ENCODE measurements at regions not wholly inside any gene's neighbourhood (a gene's known extent, or its start where the extent isn't known, plus 50 kb on each side); places are given as distances from the start of the nearest gene placed in this dataset.

DNA sequence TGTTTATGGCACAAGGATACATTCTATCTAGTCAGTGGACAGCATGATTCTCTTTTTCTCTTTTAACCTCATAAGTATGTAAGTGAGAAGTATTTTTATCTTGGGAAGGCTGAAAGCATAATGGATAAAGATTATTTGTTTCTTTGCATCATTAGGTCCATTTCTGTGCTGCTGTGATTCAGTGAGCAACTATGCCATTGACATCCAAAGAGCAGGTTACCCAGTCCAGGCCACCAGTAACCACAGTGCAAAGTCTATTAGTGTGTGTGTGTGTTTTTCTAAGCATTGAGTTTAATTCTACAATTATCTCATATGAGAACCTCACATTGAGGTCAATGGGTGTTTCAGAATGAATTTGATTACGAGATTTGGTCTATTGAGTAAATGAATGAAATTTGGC, 158.8 kb upstream of the DACH1 start:
- no peak for TF ChIP-seq POLR2A (IDR thresholded peaks at IDR 0.05; ENCODE audit: extremely low read depth, insufficient read length)
- TF ChIP-seq CTCF (IDR thresholded peaks at IDR 0.05; ENCODE audit: low read depth, low read length), result no peak
- TF ChIP-seq, protein P1, sequence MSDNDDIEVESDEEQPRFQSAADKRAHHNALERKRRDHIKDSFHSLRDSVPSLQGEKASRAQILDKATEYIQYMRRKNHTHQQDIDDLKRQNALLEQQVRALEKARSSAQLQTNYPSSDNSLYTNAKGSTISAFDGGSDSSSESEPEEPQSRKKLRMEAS (IDR thresholded peaks at IDR 0.05; ENCODE audit: low read depth, low read length), result no peak
- TF ChIP-seq MYC (IDR thresholded peaks at IDR 0.05; ENCODE audit: low read depth, low read length), result no peak
- no peak for DNase-seq (ENCODE audit: low read depth)

DNA sequence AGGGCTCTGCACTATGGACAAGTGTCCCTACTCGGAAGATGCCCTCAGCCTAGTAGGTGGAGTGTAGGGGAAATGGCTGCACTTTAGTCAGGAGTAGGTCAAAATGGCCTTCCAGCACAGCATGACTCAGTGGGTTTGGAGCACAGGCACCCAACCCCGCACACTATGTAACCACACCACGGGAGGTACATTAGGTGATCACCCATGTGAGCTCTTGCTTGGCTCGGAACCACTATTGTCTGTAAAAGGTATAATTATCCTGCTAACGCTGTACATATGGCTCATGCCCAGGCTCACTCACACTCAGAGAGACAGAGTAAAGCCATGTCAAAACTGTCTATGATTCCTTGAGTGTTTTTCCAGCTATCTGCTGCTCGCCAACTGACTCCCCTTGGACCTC, 156.9 kb upstream of the DACH1 start:
- no peak overlapping the region for H3K4me3 ChIP-seq (ENCODE audit: low read depth, low read length)
- no peak for DNase-seq (ENCODE audit: low read depth)
- TF ChIP-seq POLR2A (IDR thresholded peaks at IDR 0.05; ENCODE audit: extremely low read depth, insufficient read length) (no peak), CTCF (IDR thresholded peaks at IDR 0.05; ENCODE audit: low read depth, low read length) (no peak), MYC (IDR thresholded peaks at IDR 0.05; ENCODE audit: low read depth, low read length) (no peak)
- TF ChIP-seq, protein P1 (IDR thresholded peaks at IDR 0.05; ENCODE audit: low read depth, low read length), result no peak

More for the DNA sequence above, 158.8 kb upstream of the DACH1 start:
- no peak overlapping the region for H3K4me3 ChIP-seq (ENCODE audit: low read depth, low read length)

DNA sequence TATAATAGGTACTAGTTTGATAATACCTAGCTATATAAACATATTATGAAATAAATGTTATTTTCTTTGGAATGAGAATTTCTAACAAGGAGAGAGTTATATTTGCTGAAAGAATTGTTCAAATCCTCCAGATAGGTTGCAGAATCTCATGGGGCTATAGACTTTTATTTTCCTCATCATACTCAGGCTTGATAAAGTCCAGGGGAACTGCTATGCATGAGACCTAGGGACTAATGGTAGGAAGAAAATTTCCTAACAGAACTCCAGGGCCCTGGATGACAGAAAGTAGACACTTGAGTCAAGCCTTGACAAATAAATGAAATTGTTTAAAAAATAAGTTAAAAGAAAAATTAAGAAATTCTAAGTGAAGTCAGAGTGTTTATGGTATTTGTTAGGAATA, 138.5 kb upstream of the DACH1 start:
- TF ChIP-seq CTCF (IDR thresholded peaks at IDR 0.05; ENCODE audit: low read depth, low read length) (no peak), POLR2A (IDR thresholded peaks at IDR 0.05; ENCODE audit: extremely low read depth, insufficient read length) (no peak), MYC (IDR thresholded peaks at IDR 0.05; ENCODE audit: low read depth, low read length) (no peak)
- TF ChIP-seq, protein P1 (IDR thresholded peaks at IDR 0.05; ENCODE audit: low read depth, low read length), result no peak
- H3K4me3 ChIP-seq (ENCODE audit: low read depth, low read length), result no peak overlapping the region
- no peak for DNase-seq (ENCODE audit: low read depth)

- no peak overlapping the region for H3K4me3 ChIP-seq (ENCODE audit: low read depth, low read length)
- DNase-seq (ENCODE audit: low read depth), result no peak
- TF ChIP-seq MYC (IDR thresholded peaks at IDR 0.05; ENCODE audit: low read depth, low read length) (no peak), CTCF (IDR thresholded peaks at IDR 0.05; ENCODE audit: low read depth, low read length) (no peak), POLR2A (IDR thresholded peaks at IDR 0.05; ENCODE audit: extremely low read depth, insufficient read length) (no peak)
- TF ChIP-seq, protein P1 (IDR thresholded peaks at IDR 0.05; ENCODE audit: low read depth, low read length), result no peak
These were observed 137.9 kb upstream of the DACH1 start for GRCh38 chr13:72004784-72005374.

DNA sequence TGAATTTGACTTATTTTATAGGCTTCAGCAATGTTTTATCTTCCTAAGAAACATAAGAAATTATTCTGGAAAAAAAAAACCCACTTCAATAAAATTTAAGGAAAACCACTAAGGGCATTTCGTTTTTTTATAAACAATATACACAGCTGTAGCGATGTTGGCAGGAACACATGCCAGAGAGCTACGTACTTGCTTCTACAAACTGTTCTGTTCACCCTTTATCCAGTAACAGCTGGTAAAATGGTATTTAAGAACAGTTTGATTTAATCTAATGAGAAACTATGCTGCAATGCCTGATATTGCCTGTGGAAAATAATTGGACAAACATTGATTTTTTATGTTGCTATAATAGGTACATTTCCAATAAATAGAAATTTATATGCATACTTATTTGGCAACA, 137.2 kb upstream of the DACH1 start:
- H3K4me3 ChIP-seq (ENCODE audit: low read depth, low read length), result no peak overlapping the region
- TF ChIP-seq CTCF (IDR thresholded peaks at IDR 0.05; ENCODE audit: low read depth, low read length), result no peak
- TF ChIP-seq MYC (IDR thresholded peaks at IDR 0.05; ENCODE audit: low read depth, low read length), result no peak
- TF ChIP-seq, protein P1 (IDR thresholded peaks at IDR 0.05; ENCODE audit: low read depth, low read length), result no peak
- TF ChIP-seq POLR2A (IDR thresholded peaks at IDR 0.05; ENCODE audit: extremely low read depth, insufficient read length), result no peak
- DNase-seq (ENCODE audit: low read depth), result no peak
